ENCODE measurements at regions not wholly inside any gene's neighbourhood (a gene's known extent, or its start where the extent isn't known, plus 50 kb on each side); places are given as distances from the start of the nearest gene placed in this dataset.

- no CpG with 5 or more reads among the region's 6 CpGs for WGBS (ENCODE audit: extremely low coverage, insufficient read length, low lambda C conversion rate)
- peaks cover 16 to 19% of the 10 kb centered on the region in 2 experiments for H3K4me1 Mint-ChIP-seq
- H3K4me1 ChIP-seq (ENCODE audit: insufficient read depth, low read length): no peaks in the 10 kb centered on the region; the same call in 1 of the 2 replicates
- H2BK15ac ChIP-seq (ENCODE audit: low read depth, low read length): no peak overlapping the region
- H2BK120ac ChIP-seq (ENCODE audit: low read depth, low read length, poor library complexity, severe bottlenecking): no peak overlapping the region
- H3T11ph ChIP-seq (ENCODE audit: low read length): no peak overlapping the region
- peaks cover under 1 to 2% of the 10 kb centered on the region in 2 experiments; a peak in 3 of 5 replicates for H3K9me3 Mint-ChIP-seq
- no peak overlapping the region for H3K27ac ChIP-seq (ENCODE audit: insufficient read length, low read depth, low read length)
- no peaks in the 10 kb centered on the region for H3K27me3 Mint-ChIP-seq (ENCODE audit: low read depth)
- no peak overlapping the region for H4K5ac ChIP-seq (ENCODE audit: insufficient read length, low read depth, low read length)
- no peak overlapping the region for H2BK12ac ChIP-seq (ENCODE audit: insufficient read length, low read depth, low read length)
- no peaks in the 10 kb centered on the region; the same call in 1 of the 2 replicates for H3K79me2 ChIP-seq (ENCODE audit: insufficient read depth, low read length)
- no peak overlapping the region for H2BK5ac ChIP-seq (ENCODE audit: insufficient read length, low read length)
- peaks cover 3% of the 10 kb centered on the region for H3K79me1 ChIP-seq (ENCODE audit: insufficient read depth, low read depth, low read length, poor library complexity, severe bottlenecking)
- no peak overlapping the region for H3K56ac ChIP-seq (ENCODE audit: insufficient read length, low read depth, low read length)
- peaks cover 1 to 3% (median 2%) of the 10 kb centered on the region in 3 experiments; a peak in 6 of 7 replicates for H3K36me3 Mint-ChIP-seq (ENCODE audit: insufficient read depth in 1 of 3, low read depth in 3 of 3)
- H3K23me2 ChIP-seq (ENCODE audit: insufficient read length, low read depth, low read length, poor library complexity, severe bottlenecking): no peaks in the 10 kb centered on the region
- H3K18ac ChIP-seq (ENCODE audit: insufficient read length, low read depth, low read length): no peak overlapping the region
- no peaks in the 10 kb centered on the region for H3K27me3 ChIP-seq (ENCODE audit: insufficient read depth, low read length)
- no peak overlapping the region for H3K9ac ChIP-seq (ENCODE audit: extremely low read depth, insufficient read length, low read length)
- H3K27ac Mint-ChIP-seq: peak overlapping the region; percentile 20 to 64 (median 23); a peak in 5 of 7 replicates
- no peak overlapping the region for H3K14ac ChIP-seq (ENCODE audit: insufficient read depth, low read length)
- H4K20me1 ChIP-seq (ENCODE audit: control insufficient read depth, insufficient read depth, insufficient read length): no peaks in the 10 kb centered on the region
- no peak overlapping the region for H3K4me2 ChIP-seq (ENCODE audit: insufficient read depth, insufficient read length, low read length)
- TF ChIP-seq CTCF (conservative IDR thresholded peaks at IDR 0.05): no peak
- H4K91ac ChIP-seq (ENCODE audit: insufficient read length, low read depth, low read length): no peak overlapping the region
- no peaks in the 10 kb centered on the region for H3K9me3 ChIP-seq (ENCODE audit: control insufficient read depth, low read depth, low read length)
- no peak overlapping the region for H3K4me3 Mint-ChIP-seq
- H2BK20ac ChIP-seq (ENCODE audit: low read depth, low read length, poor library complexity, severe bottlenecking): no peak overlapping the region
- H4K8ac ChIP-seq (replicated peaks; ENCODE audit: insufficient read length, low read depth, low read length): no peak overlapping the region
- H2AFZ ChIP-seq (ENCODE audit: low read length): no peak overlapping the region
- no peak for DNase-seq
- H3K4ac ChIP-seq (ENCODE audit: low read depth, low read length): no peak overlapping the region
- H3K23ac ChIP-seq (ENCODE audit: insufficient read length, low read depth, low read length): no peak overlapping the region
- H2AK5ac ChIP-seq (ENCODE audit: insufficient read length, low read length): no peak overlapping the region
These were observed 110.6 kb upstream of the NHSL1 start for GRCh38 chr6:138609801-138610430.
